ENCODE measurements at regions not wholly inside any gene's neighbourhood (a gene's known extent, or its start where the extent isn't known, plus 50 kb on each side); places are given as distances from the start of the nearest gene placed in this dataset.
"Not testable (repeated sequence)": the region's sequence is repeated elsewhere in the genome, so short reads cannot be mapped to it uniquely, and the experiment has no call there.

GRCh38 chr1:229004066-229004833, 266.7 kb upstream of the RAB4A start:
- DNase-seq (ENCODE audit: low read depth) = no peak

GRCh38 chr1:229005097-229005496, 265.8 kb upstream of the RAB4A start:
- DNase-seq (ENCODE audit: low read depth) = no peak

GRCh38 chr1:229005556-229005955, 265.4 kb upstream of the RAB4A start:
- DNase-seq (ENCODE audit: low read depth) = no peak

- DNase-seq (ENCODE audit: low read depth) = peak; percentile 11
These were observed 264.6 kb upstream of the RAB4A start for GRCh38 chr1:229006121-229006870.

GRCh38 chr1:229007167-229007566, 263.7 kb upstream of the RAB4A start:
- no peak for DNase-seq (ENCODE audit: low read depth)

GRCh38 chr1:229007701-229008100, 263.2 kb upstream of the RAB4A start:
- DNase-seq (ENCODE audit: low read depth) = no peak

GRCh38 chr1:229008347-229008746, 262.6 kb upstream of the RAB4A start:
- not testable (repeated sequence) for DNase-seq (ENCODE audit: low read depth)

GRCh38 chr1:229011022-229011421, 259.9 kb upstream of the RAB4A start:
- DNase-seq (ENCODE audit: low read depth) = no peak

- no peak for DNase-seq (ENCODE audit: low read depth)
These were observed 258.1 kb upstream of the RAB4A start for GRCh38 chr1:229012823-229013222.

GRCh38 chr1:229013981-229014380, 256.9 kb upstream of the RAB4A start:
- DNase-seq (ENCODE audit: low read depth) = no peak

GRCh38 chr1:229015806-229016205, 255.1 kb upstream of the RAB4A start:
- DNase-seq (ENCODE audit: low read depth) = no peak

GRCh38 chr1:229017091-229017490, 253.8 kb upstream of the RAB4A start:
- DNase-seq (ENCODE audit: low read depth) = no peak

- DNase-seq (ENCODE audit: low read depth) = no peak
These were observed 252.1 kb upstream of the RAB4A start for GRCh38 chr1:229018674-229019295.

- DNase-seq (ENCODE audit: low read depth) = no peak
These were observed 251.1 kb upstream of the RAB4A start for GRCh38 chr1:229019663-229020271.

- DNase-seq (ENCODE audit: low read depth) = not testable (repeated sequence)
These were observed 249.9 kb upstream of the RAB4A start for GRCh38 chr1:229021034-229021433.

- no peak for DNase-seq (ENCODE audit: low read depth)
These were observed 248.1 kb upstream of the RAB4A start for GRCh38 chr1:229022595-229023333.

- no peak for DNase-seq (ENCODE audit: low read depth)
These were observed 247.1 kb upstream of the RAB4A start for GRCh38 chr1:229023651-229024300.

GRCh38 chr1:229024528-229025130, 246.3 kb upstream of the RAB4A start:
- peak; percentile 87 for DNase-seq (ENCODE audit: low read depth)

GRCh38 chr1:229025576-229025975, 245.3 kb upstream of the RAB4A start:
- no peak for DNase-seq (ENCODE audit: low read depth)

- no peak for DNase-seq (ENCODE audit: low read depth)
These were observed 243.8 kb upstream of the RAB4A start for GRCh38 chr1:229027158-229027557.
